ENCODE measurements at regions not wholly inside any gene's neighbourhood (a gene's known extent, or its start where the extent isn't known, plus 50 kb on each side); places are given as distances from the start of the nearest gene placed in this dataset.

DNA sequence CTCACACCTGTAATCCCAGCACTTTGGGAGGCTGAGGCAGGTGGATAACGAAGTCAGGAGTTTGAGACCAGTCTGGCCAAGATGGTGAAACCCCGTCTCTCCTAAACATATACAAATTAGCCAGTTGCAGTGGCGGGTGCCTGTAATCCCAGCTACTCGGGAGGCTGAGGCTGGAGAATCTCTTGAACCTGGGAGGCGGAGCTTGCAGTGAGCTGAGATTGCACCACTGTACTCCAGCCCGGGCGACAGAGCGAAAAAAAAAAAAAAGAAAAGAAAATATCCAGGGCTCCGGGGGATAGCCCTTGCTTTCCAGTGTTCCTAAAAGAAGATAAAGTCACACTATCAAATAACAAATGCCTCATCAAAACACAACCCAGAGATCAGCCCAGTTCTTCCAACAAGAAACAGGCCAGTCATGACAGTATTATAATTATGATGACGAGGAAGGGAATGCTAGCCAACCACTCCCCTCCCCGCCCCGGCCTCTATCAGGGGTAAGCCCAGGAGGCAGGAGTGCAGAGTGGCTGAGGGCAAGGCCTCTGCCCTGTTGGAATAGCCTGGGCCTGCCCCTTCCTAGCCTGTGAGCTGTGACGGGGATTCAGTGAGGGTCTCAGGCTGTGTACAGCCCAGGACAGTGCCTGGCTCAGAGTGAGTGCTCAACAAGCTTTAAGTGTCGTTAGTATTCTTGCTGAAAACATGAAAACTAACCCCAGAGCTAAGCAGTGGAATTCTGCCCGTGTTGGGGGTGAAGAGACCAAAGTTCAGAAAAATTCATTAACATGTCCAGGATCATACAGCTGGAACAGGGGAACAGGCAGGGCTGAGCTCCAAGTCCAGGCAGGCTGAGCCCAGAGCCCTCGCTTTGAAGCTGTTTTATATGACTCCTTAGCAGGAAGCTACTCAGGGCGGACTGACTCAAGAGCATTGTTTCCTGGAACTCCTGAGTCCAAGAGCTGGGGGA lies 54.3 kb downstream of the FAM241B start:
- no peak for DNase-seq

DNA sequence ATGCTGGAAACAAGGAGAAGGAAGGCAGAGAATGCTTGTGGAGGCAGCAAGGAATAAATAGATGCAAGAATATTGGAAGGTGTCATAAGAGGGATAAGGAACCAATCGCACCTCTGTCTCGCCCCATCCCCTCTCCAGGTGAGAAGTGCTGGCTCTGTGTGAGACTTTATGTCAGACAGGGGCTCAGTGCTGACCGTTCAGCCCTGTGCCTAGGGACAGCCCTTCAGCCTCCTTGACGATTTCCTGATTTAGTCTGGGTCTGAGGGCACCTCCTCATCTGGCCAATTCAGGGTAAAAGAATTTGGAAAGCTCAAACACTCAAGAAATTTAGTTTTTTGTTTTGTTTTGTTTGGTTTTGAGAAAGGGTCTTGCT lies 54.9 kb downstream of the FAM241B start:
- DNase-seq = no peak

DNA sequence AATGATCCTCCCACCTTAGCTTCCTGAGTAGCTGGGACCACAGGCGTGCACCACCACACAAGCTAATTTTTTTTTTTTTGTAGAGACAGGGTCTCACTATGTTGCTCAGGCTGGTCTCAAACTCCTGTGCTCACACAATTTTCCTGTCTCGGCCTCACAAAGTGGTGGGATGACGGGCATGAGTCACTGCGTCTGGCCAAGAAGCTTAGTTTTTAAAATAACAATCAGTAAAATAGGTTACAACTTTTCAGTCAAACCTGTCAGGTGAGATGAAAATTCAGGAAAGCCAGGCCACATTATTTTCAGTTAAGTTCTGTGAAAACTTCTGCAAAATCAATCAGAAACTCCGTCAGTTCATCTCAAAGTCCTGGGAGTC lies 55.4 kb downstream of the FAM241B start:
- DNase-seq = no peak

DNA sequence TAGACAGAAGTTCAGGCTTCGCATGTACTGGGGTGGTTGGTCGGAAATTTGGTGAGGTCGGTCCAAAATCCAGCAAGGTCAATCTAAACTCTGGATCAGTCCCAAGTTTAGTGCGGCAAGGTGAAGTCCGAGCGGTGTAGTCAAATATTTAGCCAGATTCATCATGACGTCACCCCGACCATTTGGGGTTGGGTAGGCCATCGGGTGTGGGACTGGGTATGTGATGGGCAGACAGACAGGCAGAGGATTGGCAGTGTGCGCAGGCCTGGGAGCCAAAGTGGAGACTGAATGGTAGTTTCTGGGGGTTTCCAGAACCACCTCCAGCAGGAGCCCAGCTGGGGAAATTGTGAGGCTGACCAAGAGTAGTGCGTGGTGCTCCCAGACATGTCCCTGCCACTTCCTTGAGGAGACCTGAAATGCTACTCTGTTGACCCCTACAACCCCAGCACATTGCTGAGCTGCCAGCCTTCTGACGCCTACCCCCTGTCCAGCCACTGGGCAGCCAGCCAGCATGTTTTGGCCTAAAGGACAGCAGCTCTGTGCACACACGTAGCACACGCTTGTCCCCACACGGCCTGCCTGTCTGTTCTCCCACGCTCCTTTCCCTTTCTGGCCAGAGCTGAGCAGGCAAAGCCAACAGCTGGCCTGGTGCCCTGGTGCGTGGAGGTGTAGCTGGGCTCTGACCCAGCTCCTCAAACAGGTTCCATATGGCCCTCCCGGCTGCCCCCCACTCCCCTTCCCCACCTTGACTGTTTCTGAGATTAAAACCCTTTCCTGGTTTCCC lies 55.9 kb downstream of the FAM241B start:
- no peak for DNase-seq

DNA sequence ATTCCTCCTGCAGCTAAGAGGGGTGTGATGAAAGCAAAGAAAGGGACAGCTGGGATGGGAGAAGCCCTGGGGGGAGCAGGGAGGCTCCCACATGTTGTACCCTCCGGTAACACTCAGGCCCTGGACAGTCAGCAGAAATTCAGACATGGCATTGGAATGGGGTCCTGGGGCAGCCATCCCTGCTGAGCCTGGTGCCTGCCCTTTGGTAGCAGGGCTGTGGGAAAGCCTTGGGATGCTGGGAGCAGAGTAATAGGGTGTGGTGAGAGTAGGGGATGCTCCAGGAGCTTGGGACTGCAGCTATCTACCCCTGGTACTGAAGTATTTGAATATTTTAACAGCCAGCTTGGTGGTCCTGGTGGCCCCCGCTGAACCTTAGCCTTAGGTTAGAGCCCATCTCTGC lies 56.8 kb downstream of the FAM241B start:
- no peak for DNase-seq

- DNase-seq = no peak
These were observed 57.4 kb downstream of the FAM241B start for GRCh38 chr10:69687426-69687825.

- no peak for DNase-seq
These were observed 62.2 kb downstream of the FAM241B start for GRCh38 chr10:69692267-69692666.

DNA sequence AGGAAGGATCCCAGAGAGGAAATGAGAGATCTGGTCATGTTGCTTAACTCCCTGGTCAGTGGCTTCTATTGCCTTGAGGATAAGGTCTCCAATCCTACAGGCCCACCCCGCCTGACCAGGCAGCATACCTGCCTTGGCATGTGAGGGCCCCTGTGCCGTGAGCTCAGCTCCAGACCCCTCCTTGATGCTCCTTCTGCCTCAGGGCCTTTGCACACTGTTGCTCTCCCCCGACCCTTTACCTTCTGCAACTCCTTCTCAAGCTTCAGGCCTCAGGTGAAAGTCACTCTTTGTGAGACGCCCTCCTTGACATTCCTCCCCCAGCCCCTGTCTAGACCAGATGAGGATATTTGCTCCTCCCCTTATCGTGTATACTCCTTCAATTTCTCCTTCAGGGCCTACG lies 62.8 kb downstream of the FAM241B start:
- no peak for DNase-seq

DNA sequence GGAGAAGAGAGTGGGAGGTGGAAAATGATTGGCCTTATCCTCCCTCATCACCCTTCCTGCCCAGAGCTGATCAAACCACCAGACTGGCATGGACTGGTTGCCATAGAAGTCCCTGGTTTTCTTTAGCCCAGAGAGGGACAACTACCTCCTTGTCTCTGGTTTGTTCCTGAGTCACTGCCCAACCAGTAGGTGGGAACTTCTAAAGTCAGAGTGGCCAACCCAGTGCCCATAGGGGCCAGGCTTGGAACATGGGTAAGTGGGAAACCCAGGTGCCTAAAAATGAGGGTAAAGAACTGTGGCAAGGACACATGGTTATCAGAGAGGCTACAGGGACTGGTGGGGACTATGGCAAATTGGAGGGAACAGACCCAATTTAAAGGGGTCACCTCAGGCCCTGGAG lies 63.8 kb downstream of the FAM241B start:
- DNase-seq = no peak

DNA sequence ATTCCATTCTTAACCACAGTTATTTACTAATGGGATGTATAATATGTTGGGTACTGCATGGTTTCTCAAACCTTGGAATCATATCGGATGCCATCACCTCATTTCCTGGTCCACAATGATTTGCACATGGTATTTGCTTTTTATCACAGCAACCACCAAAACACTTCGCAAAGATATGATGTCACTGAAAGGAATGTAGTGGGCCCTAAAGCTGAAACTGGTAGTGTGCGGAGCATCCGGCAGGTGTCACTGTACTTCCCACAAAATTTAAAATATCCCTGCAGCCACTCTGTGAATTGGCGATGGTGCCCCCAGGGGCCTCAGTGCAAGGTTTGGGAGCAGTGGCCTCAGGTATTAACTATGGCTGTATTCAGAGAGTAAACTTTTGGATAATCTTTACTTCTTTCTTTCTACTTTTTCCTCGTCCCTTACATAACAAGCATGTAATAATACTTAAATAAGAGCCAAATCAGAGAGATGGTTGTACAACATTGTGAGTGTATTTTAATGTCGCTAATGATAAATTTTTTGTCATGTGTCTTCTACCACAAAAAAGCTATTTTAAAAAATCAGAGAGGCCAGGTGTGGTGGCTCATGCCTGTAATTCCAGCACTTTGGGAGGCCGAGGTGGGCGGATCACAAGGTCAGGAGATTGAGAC lies 66.2 kb downstream of the FAM241B start:
- peak; percentile 49 for DNase-seq

DNA sequence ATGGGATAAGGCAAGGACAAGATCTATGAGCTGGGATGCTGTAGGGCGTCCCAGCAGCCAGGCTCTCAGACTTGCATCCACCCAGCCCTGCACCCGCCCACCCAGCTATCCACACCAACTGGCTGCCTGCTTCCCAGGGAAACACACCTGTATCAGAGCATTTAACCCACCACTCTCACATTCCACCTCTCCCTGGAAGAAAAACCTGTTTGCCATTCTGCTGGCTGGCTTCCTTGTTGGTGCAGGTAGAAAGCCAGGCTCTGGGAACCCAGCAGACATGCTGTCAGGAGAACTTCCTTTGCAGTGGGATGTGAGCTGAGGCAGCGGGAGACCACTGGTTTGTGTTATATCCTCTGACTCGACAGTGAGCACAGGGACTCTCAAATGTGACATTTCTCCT lies 67.0 kb downstream of the FAM241B start:
- no peak for DNase-seq

- DNase-seq = no peak
These were observed 73.2 kb downstream of the FAM241B start for GRCh38 chr10:69703256-69703655.

- no peak for DNase-seq
These were observed 74.0 kb downstream of the FAM241B start for GRCh38 chr10:69703766-69704630.

DNA sequence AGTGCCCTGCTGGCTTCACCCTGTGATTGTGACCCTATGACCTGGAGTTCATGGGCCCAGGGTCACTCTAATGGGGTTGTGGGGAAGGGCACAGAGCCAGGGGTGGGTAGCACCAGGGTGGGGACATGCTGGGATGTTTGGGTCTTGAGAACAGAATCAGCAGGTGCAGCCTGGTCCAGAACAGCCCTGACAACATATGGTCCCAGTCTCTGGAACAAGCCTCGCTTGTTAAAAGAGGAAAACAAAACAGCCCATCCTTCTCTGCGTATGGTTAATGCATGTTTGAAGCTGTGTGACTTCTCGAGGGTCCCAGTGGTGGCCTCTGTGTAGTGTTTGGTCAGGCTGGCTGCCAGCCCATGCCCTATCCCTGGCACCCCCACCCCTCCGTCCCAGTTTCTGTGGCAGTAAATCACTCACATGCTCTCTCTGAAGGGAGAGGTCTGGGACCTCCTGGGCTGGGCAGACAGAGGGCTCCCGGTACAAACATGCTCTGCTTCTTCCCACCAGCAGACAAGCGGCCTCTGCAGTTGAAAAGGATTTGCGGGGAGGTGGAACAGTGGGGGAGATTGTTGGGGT lies 79.4 kb downstream of the FAM241B start:
- DNase-seq = no peak

DNA sequence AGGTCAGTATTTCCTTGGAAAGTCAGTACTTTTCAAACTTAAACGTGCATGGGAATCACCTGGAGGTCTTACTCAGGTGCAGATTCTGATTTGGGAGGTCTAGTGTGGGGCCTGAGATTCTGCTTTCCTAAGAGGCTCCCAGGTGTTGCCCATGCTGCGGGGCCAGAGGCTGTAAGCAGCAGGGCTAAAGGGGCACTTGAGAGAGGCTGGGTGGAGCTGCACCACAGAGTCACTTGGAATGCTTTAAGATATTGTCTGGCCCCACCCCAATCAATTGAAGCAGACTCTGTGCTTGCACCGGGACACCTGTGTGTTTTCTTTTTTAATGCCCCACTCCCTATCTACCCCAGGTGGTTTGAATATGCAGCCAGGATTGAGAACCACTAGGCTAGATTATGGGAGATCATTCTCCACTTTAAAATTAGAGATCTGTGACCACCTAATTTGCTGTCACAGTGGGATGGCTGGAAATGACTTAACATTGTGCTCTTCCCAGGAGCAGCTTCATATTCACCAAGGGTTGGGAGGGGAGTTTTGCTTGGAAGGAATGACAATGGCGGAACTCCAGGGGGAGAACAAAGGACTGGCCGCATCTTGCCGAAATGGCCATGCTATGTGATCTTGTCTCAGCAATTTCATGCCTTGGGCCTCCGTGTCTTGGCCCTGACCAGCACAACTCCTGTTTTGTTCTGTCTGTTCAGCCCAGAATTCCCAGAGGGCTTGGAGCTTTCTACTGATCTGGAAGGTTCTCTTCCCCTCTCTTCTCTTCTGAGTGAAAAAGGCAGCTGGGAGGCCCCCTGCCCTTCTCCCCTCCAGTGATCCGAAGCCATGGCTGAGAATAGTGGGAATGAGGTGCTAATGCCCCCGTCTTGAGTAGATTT lies 80.2 kb downstream of the FAM241B start:
- DNase-seq = no peak

GRCh38 chr10:69712342-69712741 lies 82.3 kb downstream of the FAM241B start:
- DNase-seq = no peak

GRCh38 chr10:69714572-69714971 lies 84.5 kb downstream of the FAM241B start:
- no peak for DNase-seq

DNA sequence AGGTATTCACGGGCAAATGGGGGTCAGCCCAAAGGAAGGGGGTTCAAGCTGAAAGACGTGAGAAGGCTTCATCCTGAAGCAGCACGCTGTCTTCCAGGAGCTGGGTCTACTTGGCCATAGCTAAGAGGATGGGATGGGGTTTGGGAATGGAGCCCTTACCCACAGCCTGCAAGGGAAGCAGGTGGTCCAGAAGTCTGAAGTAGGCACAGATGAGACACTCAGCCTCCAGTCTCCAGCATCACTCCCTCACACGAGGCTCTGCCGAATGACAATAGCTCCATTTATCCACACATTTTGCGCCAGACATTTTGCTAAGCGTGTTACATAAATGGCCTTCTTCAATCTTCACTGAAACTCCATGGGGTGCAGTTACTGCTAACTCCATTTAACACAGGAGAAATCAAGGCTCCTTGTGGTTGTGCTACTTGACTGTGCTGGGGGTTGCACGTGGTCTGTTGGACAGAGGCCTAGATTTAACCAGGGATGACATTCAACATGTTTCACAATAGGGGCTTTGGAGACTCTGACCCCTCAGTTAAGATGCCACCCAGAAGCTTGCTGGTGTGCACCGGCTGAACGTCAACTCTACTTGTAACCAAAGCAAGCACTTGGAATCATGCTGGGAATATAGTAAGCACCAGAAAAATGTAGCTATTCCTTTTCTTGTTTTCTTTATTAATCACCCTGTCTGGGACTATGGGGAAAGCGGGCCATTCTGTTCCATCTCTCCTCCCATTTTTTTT lies 85.3 kb downstream of the FAM241B start:
- no peak for DNase-seq

- no peak for DNase-seq
These were observed 85.7 kb upstream of the COL13A1 start for GRCh38 chr10:69715899-69716606.

All from 8988T (cell line).